Natural killer cell (primary cell): ENCODE measurements at regions not wholly inside any gene's neighbourhood (a gene's known extent, or its start where the extent isn't known, plus 50 kb on each side); places are given as distances from the start of the nearest gene placed in this dataset.

Experiments
- ATAC-seq, 3 donors: fragments of 150-1000 bp in 2 of 3; fragments of 200-7000 bp in 1 of 3; cut with Tn5 transposase; 1 replicate in 1 of 3; 2 replicates in 2 of 3; pipeline ENCODE4 v1.10.0; 2021; ENCODE audit warnings: mild to moderate bottlenecking in 2 of 3, moderate library complexity in 2 of 3
- DNase-seq, 2 donors: peaks; one replicate each; pipeline versions ENCODE4 v3.0.0 to v3.0.0-alpha.2; 2013 to 2021; ENCODE audit warnings: mixed read lengths in 1 of 2
- H3K27ac ChIP-seq: one replicate; pipeline ENCODE4 v1.5.1; 2013; ENCODE audit warnings: mild to moderate bottlenecking, low read length
- H3K27me3 ChIP-seq: one replicate; pipeline ENCODE4 v1.6.1; 2013; ENCODE audit warnings: low read length; ENCODE audit not compliant: control insufficient read depth, insufficient read depth
- H3K36me3 ChIP-seq: one replicate; pipeline ENCODE4 v1.6.1; 2013; ENCODE audit warnings: low read length; ENCODE audit not compliant: control insufficient read depth, insufficient read depth
- H3K4me1 ChIP-seq: one replicate; pipeline ENCODE4 v1.6.1; 2013; ENCODE audit warnings: low read length; ENCODE audit not compliant: control insufficient read depth, insufficient read depth
- H3K4me3 ChIP-seq: one replicate; pipeline ENCODE4 v1.5.1; 2013; ENCODE audit warnings: low read length
- H3K9me3 ChIP-seq: one replicate; pipeline ENCODE4 v1.6.1; 2013; ENCODE audit warnings: low read length; ENCODE audit not compliant: control insufficient read depth, insufficient read depth
- H3K27ac Mint-ChIP-seq, 2 donors: one replicate each; pipeline ENCODE4 v1.8.0; 2022; ENCODE audit warnings: mild to moderate bottlenecking in 2 of 2, mixed read lengths in 2 of 2, moderate library complexity in 1 of 2
- H3K27me3 Mint-ChIP-seq, 2 donors: one replicate each; pipeline ENCODE4 v1.8.0; 2022; ENCODE audit warnings: low read depth in 2 of 2, mixed read lengths in 2 of 2
- H3K36me3 Mint-ChIP-seq: one replicate; pipeline ENCODE4 v1.8.0; 2022; ENCODE audit warnings: mixed read lengths
- H3K4me1 Mint-ChIP-seq, 2 donors: one replicate each; pipeline ENCODE4 v1.8.0; 2022; ENCODE audit warnings: mixed read lengths in 2 of 2
- H3K4me3 Mint-ChIP-seq: one replicate; pipeline ENCODE4 v1.8.0; 2022; ENCODE audit warnings: mild to moderate bottlenecking, moderate library complexity, mixed read lengths
- H3K9me3 Mint-ChIP-seq, 2 donors: one replicate each; pipeline ENCODE4 v1.8.0; 2022; ENCODE audit warnings: mixed read lengths in 2 of 2
- CTCF ChIP-seq: fragments of 200-600 bp; IDR thresholded peaks from one replicate; pipeline ENCODE4 v1.8.0; 2022; ENCODE audit warnings: antibody characterized with exemption
- WGBS: methylation state at CpG from one replicate; pipeline ENCODE4 v1.1.7; 2013; ENCODE audit warnings: missing lambda C conversion rate; ENCODE audit not compliant: insufficient coverage; 5-methylcytosine and 5-hydroxymethylcytosine counted together
- intact Hi-C: fragments of 100-400 bp; cut with micrococcal nuclease; formaldehyde crosslinking; loops from one replicate; pipeline ENCODE4 v1.14.2; 2022

- H3K9me3 ChIP-seq, result peaks cover 3% of the 10 kb centered on the region
- no peak overlapping the region for H3K4me3 Mint-ChIP-seq
- H3K27ac ChIP-seq, result no peak overlapping the region
- no peak for DNase-seq
- H3K4me3 ChIP-seq, result no peak overlapping the region
- H3K4me1 Mint-ChIP-seq, result no peaks in the 10 kb centered on the region
- WGBS, result 73% methylated on average over 7 of the region's 9 CpGs
- no peak for ATAC-seq
- no peaks in the 10 kb centered on the region for H3K27me3 ChIP-seq
- no peak for TF ChIP-seq CTCF
- intact Hi-C loops, result no loop called here
- no peaks in the 10 kb centered on the region for H3K4me1 ChIP-seq
- H3K36me3 Mint-ChIP-seq, result no peaks in the 10 kb centered on the region
- H3K27me3 Mint-ChIP-seq, result no peaks in the 10 kb centered on the region
- H3K27ac Mint-ChIP-seq, result no peak overlapping the region
- peaks cover 6 to 13% of the 10 kb centered on the region in 2 donors for H3K9me3 Mint-ChIP-seq
- no peaks in the 10 kb centered on the region for H3K36me3 ChIP-seq
Measured at GRCh38 chr15:97114900-97115760, 784.6 kb downstream of the NR2F2 start.

- intact Hi-C loops, result no loop called here
- Mint-ChIP-seq H3K27ac (no peak overlapping the region), H3K9me3 (peaks cover 4 to 18% of the 10 kb centered on the region in 2 donors), H3K4me1 (no peaks in the 10 kb centered on the region), H3K36me3 (no peaks in the 10 kb centered on the region), H3K4me3 (no peak overlapping the region), H3K27me3 (no peaks in the 10 kb centered on the region)
- Histone ChIP-seq H3K9me3 (peaks cover 3% of the 10 kb centered on the region), H3K4me1 (no peaks in the 10 kb centered on the region), H3K4me3 (no peak overlapping the region), H3K27me3 (no peaks in the 10 kb centered on the region), H3K27ac (no peak overlapping the region), H3K36me3 (no peaks in the 10 kb centered on the region)
- no peak for TF ChIP-seq CTCF
- DNase-seq (no peak), ATAC-seq (no peak)
- 95% methylated on average over 3 of the region's 3 CpGs for WGBS
Measured at GRCh38 chr15:97115761-97116070, 785.2 kb downstream of the NR2F2 start.

DNA sequence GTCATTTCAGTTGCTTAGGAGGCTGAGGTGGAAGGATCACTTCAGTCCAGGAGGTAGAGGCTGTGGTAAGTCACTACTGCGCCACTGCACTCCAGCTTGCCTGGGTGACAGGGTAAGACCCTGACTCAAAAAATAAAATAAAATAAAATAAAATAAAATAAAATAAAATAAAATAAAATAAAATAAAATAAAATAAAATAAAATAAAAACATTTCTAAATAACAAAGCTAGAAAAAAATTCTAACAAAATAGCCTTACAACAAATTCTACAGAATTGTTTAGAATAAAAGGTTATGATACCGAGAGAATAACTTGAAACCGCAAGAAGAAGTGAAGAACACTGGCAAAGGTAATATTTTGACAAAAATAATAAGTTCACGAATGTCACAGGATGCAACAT lies 794.3 kb downstream of the NR2F2 start:
- no peaks in the 10 kb centered on the region for H3K4me1 Mint-ChIP-seq
- peaks cover 3 to 12% of the 10 kb centered on the region in 2 donors for H3K9me3 Mint-ChIP-seq
- no peaks in the 10 kb centered on the region for H3K36me3 Mint-ChIP-seq
- 92% methylated on average over 2 of the region's 4 CpGs for WGBS
- intact Hi-C loops, result no loop called here
- Histone ChIP-seq H3K36me3 (no peaks in the 10 kb centered on the region), H3K27ac (no peak overlapping the region), H3K9me3 (peaks cover 6% of the 10 kb centered on the region), H3K4me1 (no peaks in the 10 kb centered on the region), H3K4me3 (no peak overlapping the region), H3K27me3 (no peaks in the 10 kb centered on the region)
- H3K27ac Mint-ChIP-seq, result no peak overlapping the region
- no peaks in the 10 kb centered on the region for H3K27me3 Mint-ChIP-seq
- H3K4me3 Mint-ChIP-seq, result no peak overlapping the region
- no peak for TF ChIP-seq CTCF
- DNase-seq (no peak), ATAC-seq (no peak)
